H1 (cell line): ENCODE measurements at regions not wholly inside any gene's neighbourhood (a gene's known extent, or its start where the extent isn't known, plus 50 kb on each side); places are given as distances from the start of the nearest gene placed in this dataset.

Experiments used
- CTCF ChIA-PET: fragments of 300-600 bp; sonication (Branson Sonifier 250); formaldehyde crosslinking; loops from one replicate; lab custom pipeline; 2021; ENCODE audit not compliant: partially characterized antibody; lab: Charles Lee
- POLR2A ChIA-PET: fragments of 300-600 bp; sonication (Branson Sonifier 250); formaldehyde crosslinking; loops from one replicate; lab custom pipeline; 2021; ENCODE audit warnings: inconsistent platforms; ENCODE audit not compliant: partially characterized antibody; lab: Charles Lee
- DNase-seq, 2 experiments: peaks; one replicate each; pipeline versions ENCODE4 v3.0.0 to v3.0.0-alpha.2; 2010 to 2022; ENCODE audit warnings: low spot score in 2 of 2, low read depth in 1 of 2, mixed read lengths in 1 of 2
- FAIRE-seq: peaks from 2 replicates; lab custom pipeline; 2011; peaks lifted over from hg19 to GRCh38; lab: Jason Lieb, UNC
- H2AFZ ChIP-seq: 2 replicates; pipeline ENCODE4 v1.8.1; 2012; ENCODE audit warnings: low read length, inconsistent platforms
- H2AK5ac ChIP-seq: 2 replicates; pipeline ENCODE4 v1.6.1; 2013; ENCODE audit warnings: low read depth, low read length
- H2BK120ac ChIP-seq: replicated peaks from 2 replicates; pipeline ENCODE3; 2013; ENCODE audit warnings: low read depth, low read length, inconsistent platforms
- H2BK12ac ChIP-seq: 2 replicates; pipeline ENCODE4 v1.6.1; 2013; ENCODE audit warnings: low read depth, low read length
- H2BK15ac ChIP-seq: 2 replicates; pipeline ENCODE4 v1.6.1; 2013; ENCODE audit warnings: low read length
- H2BK20ac ChIP-seq: 2 replicates; pipeline ENCODE4 v1.6.1; 2013; ENCODE audit warnings: low read length
- H2BK5ac ChIP-seq: 2 replicates; pipeline ENCODE4 v1.6.1; 2013; ENCODE audit warnings: low read depth, low read length
- H3K14ac ChIP-seq: 2 replicates; pipeline ENCODE4 v1.6.1; 2013; ENCODE audit warnings: inconsistent platforms; ENCODE audit not compliant: insufficient read length
- H3K18ac ChIP-seq: 2 replicates; pipeline ENCODE4 v1.6.1; 2013; ENCODE audit warnings: low read length; ENCODE audit errors: extremely low read depth
- H3K23ac ChIP-seq: 2 replicates; pipeline ENCODE4 v1.6.1; 2013; ENCODE audit warnings: inconsistent platforms; ENCODE audit not compliant: insufficient read length
- H3K23me2 ChIP-seq: 2 replicates; pipeline ENCODE4 v1.6.1; 2013; ENCODE audit warnings: low read depth, low read length
- H3K27ac ChIP-seq: 2 replicates; pipeline ENCODE4 v1.6.1; 2011; ENCODE audit warnings: low read depth, low read length, inconsistent platforms
- H3K27me3 ChIP-seq, 4 experiments: replicated peaks in 1 of 4; 1 replicate in 1 of 4; 2 replicates in 3 of 4; pipeline versions ENCODE4 v1.6.1 to v1.8.1; 2011 to 2013; ENCODE audit warnings: low read length in 3 of 4, mild to moderate bottlenecking in 3 of 4, inconsistent platforms in 2 of 4, mixed read lengths in 2 of 4, moderate library complexity in 1 of 4; ENCODE audit not compliant: control insufficient read depth in 3 of 4, insufficient read depth in 3 of 4; ENCODE audit errors: extremely low read depth in 1 of 4
- H3K36me3 ChIP-seq, 4 experiments: 2 replicates each; pipeline versions ENCODE4 v1.6.1 to v1.8.1; 2011 to 2013; ENCODE audit warnings: mild to moderate bottlenecking in 4 of 4, low read length in 3 of 4, moderate library complexity in 2 of 4, control low read depth in 1 of 4, inconsistent platforms in 1 of 4; ENCODE audit not compliant: insufficient read depth in 4 of 4, control insufficient read depth in 2 of 4
- H3K4ac ChIP-seq: replicated peaks from 2 replicates; pipeline ENCODE3; 2013; ENCODE audit warnings: low read length, low read depth, mixed read lengths, inconsistent platforms; ENCODE audit not compliant: insufficient read length
- H3K4me1 ChIP-seq, 4 experiments: replicated peaks in 1 of 4; 1 replicate in 1 of 4; 2 replicates in 3 of 4; pipeline versions ENCODE4 v1.6.1 to v1.8.1; 2011 to 2013; ENCODE audit warnings: low read length in 3 of 4, inconsistent platforms in 2 of 4, mixed read lengths in 1 of 4; ENCODE audit not compliant: insufficient read depth in 4 of 4, control insufficient read depth in 3 of 4
- H3K4me2 ChIP-seq, 2 experiments: 2 replicates each; pipeline versions ENCODE4 v1.6.1 to v1.8.1; 2011 to 2013; ENCODE audit warnings: low read depth in 2 of 2, low read length in 2 of 2, control low read depth in 1 of 2, inconsistent platforms in 1 of 2, mild to moderate bottlenecking in 1 of 2; ENCODE audit not compliant: insufficient read depth in 1 of 2
- H3K4me3 ChIP-seq, 4 experiments: fragments of 200-600, 300-600 bp in 1 of 4; sonication (generic), shearing (Covaris generic), sonication (Bioruptor Twin) in 1 of 4; 2 replicates each; pipeline versions ENCODE4 v1.5.1 to v1.8.1; 2011 to 2016; ENCODE audit warnings: low read length in 4 of 4, low read depth in 3 of 4, control low read depth in 2 of 4, inconsistent platforms in 2 of 4, mild to moderate bottlenecking in 2 of 4, mixed read lengths in 1 of 4, moderate library complexity in 1 of 4; ENCODE audit not compliant: insufficient read depth in 2 of 4; ENCODE audit errors: extremely low read depth in 1 of 4
- H3K56ac ChIP-seq: replicated peaks from 2 replicates; pipeline ENCODE3; 2013; ENCODE audit warnings: low read depth, mild to moderate bottlenecking, mixed read lengths, low read length, inconsistent platforms; ENCODE audit not compliant: insufficient read length
- H3K79me1 ChIP-seq: 2 replicates; pipeline ENCODE4 v1.6.1; 2013; ENCODE audit warnings: low read depth, low read length, control low read depth
- H3K79me2 ChIP-seq, 2 experiments: 2 replicates each; pipeline versions ENCODE4 v1.6.1 to v1.8.1; 2012 to 2013; ENCODE audit warnings: low read length in 2 of 2, mild to moderate bottlenecking in 2 of 2, inconsistent platforms in 1 of 2; ENCODE audit not compliant: insufficient read depth in 2 of 2, control insufficient read depth in 1 of 2
- H3K9ac ChIP-seq, 4 experiments: replicated peaks in 1 of 4; 1 replicate in 1 of 4; 2 replicates in 3 of 4; pipeline versions ENCODE4 v1.6.1 to v1.8.1; 2011 to 2013; ENCODE audit warnings: low read depth in 3 of 4, low read length in 3 of 4, control low read depth in 2 of 4, mild to moderate bottlenecking in 2 of 4, moderate library complexity in 2 of 4, inconsistent platforms in 1 of 4; ENCODE audit errors: extremely low read depth in 1 of 4
- H3K9me3 ChIP-seq, 2 experiments: 2 replicates each; pipeline versions ENCODE4 v1.6.1 to v1.8.1; 2012 to 2013; ENCODE audit warnings: mild to moderate bottlenecking in 2 of 2, moderate library complexity in 2 of 2, control low read depth in 1 of 2, inconsistent platforms in 1 of 2, low read depth in 1 of 2, low read length in 1 of 2, mixed read lengths in 1 of 2; ENCODE audit not compliant: insufficient read depth in 2 of 2
- H4K20me1 ChIP-seq, 2 experiments: replicated peaks in 1 of 2; 2 replicates each; pipeline versions ENCODE3 to v1.8.1; 2011 to 2013; ENCODE audit warnings: inconsistent platforms in 2 of 2, low read length in 2 of 2, mild to moderate bottlenecking in 1 of 2; ENCODE audit not compliant: insufficient read depth in 2 of 2, control insufficient read depth in 1 of 2
- H4K5ac ChIP-seq: 2 replicates; pipeline ENCODE4 v1.6.1; 2013; ENCODE audit warnings: low read length, low read depth, mixed read lengths, inconsistent platforms; ENCODE audit not compliant: insufficient read length
- H4K8ac ChIP-seq: 2 replicates; pipeline ENCODE4 v1.8.0; 2013; ENCODE audit warnings: mild to moderate bottlenecking, moderate library complexity, low read length, inconsistent platforms; ENCODE audit not compliant: insufficient read depth; ENCODE audit errors: extremely low read depth
- H4K91ac ChIP-seq: replicated peaks from 2 replicates; pipeline ENCODE3; 2013; ENCODE audit warnings: low read length, mixed read lengths, inconsistent platforms; ENCODE audit not compliant: insufficient read length
- CREB1 ChIP-seq: IDR thresholded peaks from 2 replicates; pipeline ENCODE4 v1.6.1; 2012; ENCODE audit warnings: inconsistent platforms
- KDM4A ChIP-seq: IDR thresholded peaks from one replicate; pipeline ENCODE4 v1.7.1; 2012; ENCODE audit warnings: low read depth, mild to moderate bottlenecking, moderate library complexity, low read length, inconsistent platforms; ENCODE audit not compliant: severe bottlenecking
- RBBP5 ChIP-seq: IDR thresholded peaks from 2 replicates; pipeline ENCODE4 v1.7.1; 2012; ENCODE audit warnings: low read depth, mild to moderate bottlenecking, inconsistent platforms, low read length, moderate library complexity, borderline replicate concordance
- RXRA ChIP-seq: IDR thresholded peaks from 2 replicates; pipeline ENCODE4 v1.6.1; 2011; ENCODE audit warnings: low read depth, mild to moderate bottlenecking, low read length, moderate library complexity; ENCODE audit not compliant: insufficient read depth
- SAP30 ChIP-seq: fragments of 300-600 bp; sonication (generic); IDR thresholded peaks from 2 replicates; pipeline ENCODE4 v1.7.1; 2012; ENCODE audit warnings: low read length, moderate library complexity, mild to moderate bottlenecking, inconsistent platforms; ENCODE audit not compliant: insufficient read depth, insufficient replicate concordance
- SP1 ChIP-seq: IDR thresholded peaks from 2 replicates; pipeline ENCODE4 v1.6.1; 2011; ENCODE audit warnings: low read depth, low read length
- TAF1 ChIP-seq: IDR thresholded peaks from 2 replicates; pipeline ENCODE4 v1.6.1; 2011; ENCODE audit warnings: mild to moderate bottlenecking, low read depth, low read length
- TEAD4 ChIP-seq: IDR thresholded peaks from 2 replicates; pipeline ENCODE4 v1.6.1; 2012; ENCODE audit warnings: low read depth, low read length, inconsistent platforms, mixed read lengths
- WGBS, 2 experiments: shearing (Covaris generic) in 1 of 2; methylation state at CpG; one replicate each; pipeline versions ENCODE4 v1.1.6 to v1.1.7; 2013 to 2015; ENCODE audit warnings: low lambda C conversion rate in 2 of 2, mixed read lengths in 2 of 2, inconsistent platforms in 1 of 2, low coverage in 1 of 2, missing lambda C conversion rate in 1 of 2; ENCODE audit not compliant: insufficient replicate concordance in 2 of 2, insufficient coverage in 1 of 2, insufficient read length in 1 of 2; ENCODE audit errors: extremely low coverage in 1 of 2, missing lambda C conversion rate in 1 of 2; 5-methylcytosine and 5-hydroxymethylcytosine counted together

DNA sequence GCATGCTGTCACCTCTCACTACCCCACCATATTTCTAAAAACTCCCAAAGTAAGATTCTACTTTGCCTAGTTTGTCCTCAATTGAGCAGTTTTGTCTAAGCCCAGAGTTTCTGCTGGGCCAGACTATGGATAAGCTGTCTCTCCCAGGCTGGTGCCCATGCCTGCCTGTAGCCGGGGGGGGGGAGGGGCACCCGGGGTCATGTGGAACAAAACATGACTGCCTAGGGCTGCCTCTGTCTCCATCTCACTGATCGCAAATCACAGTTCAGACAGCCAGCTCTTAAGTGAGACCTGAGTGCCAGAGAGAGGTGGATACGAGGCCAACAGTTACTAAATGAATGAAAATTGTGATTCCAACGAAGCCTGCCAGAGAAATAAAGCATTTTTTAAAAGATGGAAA lies 78.8 kb upstream of the RPRML start:
- no peak overlapping the region for H4K91ac ChIP-seq
- CTCF ChIA-PET: no interaction called here
- H4K8ac ChIP-seq: no peak overlapping the region

More for the DNA sequence above, 78.8 kb upstream of the RPRML start:
- TF ChIP-seq TEAD4 (no peak), RBBP5 (no peak), SAP30 (no peak), SP1 (no peak), RXRA (no peak), KDM4A (no peak), TAF1 (no peak), CREB1 (no peak)
- Histone ChIP-seq H4K20me1 (no peaks in the 10 kb centered on the region), H3K4ac (no peak overlapping the region), H3K36me3 (peaks cover 0 to 3% (median 2%) of the 10 kb centered on the region in 4 experiments; a peak in 3 of 8 replicates), H3K79me2 (no peaks in the 10 kb centered on the region), H2BK20ac (no peak overlapping the region), H3K9ac (no peak overlapping the region), H3K18ac (no peak overlapping the region), H3K27ac (no peak overlapping the region), H2AFZ (no peak overlapping the region), H3K27me3 (no peaks in the 10 kb centered on the region), H2AK5ac (no peak overlapping the region), H3K4me1 (no peaks in the 10 kb centered on the region), H2BK5ac (no peak overlapping the region), H3K4me3 (no peak overlapping the region), H2BK15ac (no peak overlapping the region), H3K79me1 (no peaks in the 10 kb centered on the region), H3K23ac (no peak overlapping the region), H3K23me2 (no peaks in the 10 kb centered on the region), H3K56ac (no peak overlapping the region), H3K9me3 (peaks cover 0 to 2% of the 10 kb centered on the region in 2 experiments; a peak in 1 of 4 replicates), H3K14ac (no peak overlapping the region), H3K4me2 (no peak overlapping the region), H2BK12ac (no peak overlapping the region), H4K5ac (no peak overlapping the region), H2BK120ac (no peak overlapping the region)
- DNase-seq: no peak
- no peak for FAIRE-seq
- WGBS, 2 experiments: 76% methylated on average over 3 of the region's 5 CpGs; no CpG with 5 or more reads in 1 of the 2 experiments
- POLR2A ChIA-PET: no interaction called here
